Endothelial cell of umbilical vein (primary cell): ENCODE measurements at regions not wholly inside any gene's neighbourhood (a gene's known extent, or its start where the extent isn't known, plus 50 kb on each side); places are given as distances from the start of the nearest gene placed in this dataset.

ENCODE experiments used
- POLR2A ChIP-seq: IDR thresholded peaks from 2 replicates; pipeline ENCODE4 v1.6.1; 2012; ENCODE audit warnings: low read depth, mild to moderate bottlenecking, control low read depth, low read length
- POLR2AphosphoS5 ChIP-seq: IDR thresholded peaks from 2 replicates; pipeline ENCODE4 v1.6.1; 2012; ENCODE audit warnings: low read depth, mild to moderate bottlenecking, control low read depth, low read length, moderate library complexity; ENCODE audit not compliant: insufficient read depth
- TF ChIP-seq, protein P1 (sequence below), 2 donors: IDR thresholded peaks; 1 replicate in 1 of 2; 2 replicates in 1 of 2; pipeline ENCODE4 v1.5.1; 2011; ENCODE audit warnings: low read length in 2 of 2, mild to moderate bottlenecking in 2 of 2, moderate library complexity in 2 of 2, control low read depth in 1 of 2, inconsistent platforms in 1 of 2, low read depth in 1 of 2; ENCODE audit not compliant: insufficient read depth in 1 of 2; ENCODE audit errors: extremely low read depth in 1 of 2

DNA sequence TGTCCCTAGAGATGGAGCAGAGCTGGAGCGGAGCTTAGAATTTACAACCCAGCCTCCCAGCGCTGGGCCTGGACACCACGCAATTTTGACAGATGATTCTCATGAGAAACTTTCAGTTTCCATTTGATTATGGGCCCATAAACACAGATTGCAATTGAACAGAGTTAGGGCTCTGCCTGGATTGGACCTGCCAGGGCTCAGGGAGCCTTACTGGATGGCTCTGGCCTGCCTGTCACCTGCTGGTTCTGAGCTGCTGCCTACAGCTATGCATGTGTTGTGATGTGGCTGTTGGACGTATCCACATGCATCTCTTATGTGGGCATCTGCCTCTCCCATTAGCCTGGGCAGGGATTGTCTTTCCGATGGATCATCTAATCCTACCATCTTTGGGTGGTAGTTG, 73.4 kb upstream of the SDK2 start:
- TF ChIP-seq, protein P1, sequence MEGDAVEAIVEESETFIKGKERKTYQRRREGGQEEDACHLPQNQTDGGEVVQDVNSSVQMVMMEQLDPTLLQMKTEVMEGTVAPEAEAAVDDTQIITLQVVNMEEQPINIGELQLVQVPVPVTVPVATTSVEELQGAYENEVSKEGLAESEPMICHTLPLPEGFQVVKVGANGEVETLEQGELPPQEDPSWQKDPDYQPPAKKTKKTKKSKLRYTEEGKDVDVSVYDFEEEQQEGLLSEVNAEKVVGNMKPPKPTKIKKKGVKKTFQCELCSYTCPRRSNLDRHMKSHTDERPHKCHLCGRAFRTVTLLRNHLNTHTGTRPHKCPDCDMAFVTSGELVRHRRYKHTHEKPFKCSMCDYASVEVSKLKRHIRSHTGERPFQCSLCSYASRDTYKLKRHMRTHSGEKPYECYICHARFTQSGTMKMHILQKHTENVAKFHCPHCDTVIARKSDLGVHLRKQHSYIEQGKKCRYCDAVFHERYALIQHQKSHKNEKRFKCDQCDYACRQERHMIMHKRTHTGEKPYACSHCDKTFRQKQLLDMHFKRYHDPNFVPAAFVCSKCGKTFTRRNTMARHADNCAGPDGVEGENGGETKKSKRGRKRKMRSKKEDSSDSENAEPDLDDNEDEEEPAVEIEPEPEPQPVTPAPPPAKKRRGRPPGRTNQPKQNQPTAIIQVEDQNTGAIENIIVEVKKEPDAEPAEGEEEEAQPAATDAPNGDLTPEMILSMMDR (IDR thresholded peaks at IDR 0.05; ENCODE audit: extremely low read depth in 1 of 2, insufficient read depth in 1 of 2, low read depth in 1 of 2, low read length in 2 of 2) = no peak
- no peak for TF ChIP-seq POLR2A
- no peak for TF ChIP-seq POLR2AphosphoS5
